Fibroblast of skin of left quadriceps (primary cell): ENCODE measurements at regions not wholly inside any gene's neighbourhood (a gene's known extent, or its start where the extent isn't known, plus 50 kb on each side); places are given as distances from the start of the nearest gene placed in this dataset.

ENCODE experiments used
- DNase-seq, 2 experiments: peaks; one replicate each; pipeline ENCODE4 v3.0.0-alpha.2; 2013; ENCODE audit warnings: low read depth in 2 of 2

- DNase-seq: no peak
Observed at GRCh38 chr4:60744767-60745166, 455.4 kb upstream of the ADGRL3 start.

GRCh38 chr4:60745800-60746571, 454.1 kb upstream of the ADGRL3 start:
- DNase-seq: no peak

GRCh38 chr4:60750962-60751361, 449.2 kb upstream of the ADGRL3 start:
- DNase-seq: no peak

GRCh38 chr4:60757986-60758680, 442.0 kb upstream of the ADGRL3 start:
- no peak for DNase-seq

- DNase-seq: no peak
Observed at GRCh38 chr4:60759518-60760245, 440.4 kb upstream of the ADGRL3 start.

GRCh38 chr4:60780874-60781273, 419.3 kb upstream of the ADGRL3 start:
- DNase-seq: peak; percentile 11 to 17

DNA sequence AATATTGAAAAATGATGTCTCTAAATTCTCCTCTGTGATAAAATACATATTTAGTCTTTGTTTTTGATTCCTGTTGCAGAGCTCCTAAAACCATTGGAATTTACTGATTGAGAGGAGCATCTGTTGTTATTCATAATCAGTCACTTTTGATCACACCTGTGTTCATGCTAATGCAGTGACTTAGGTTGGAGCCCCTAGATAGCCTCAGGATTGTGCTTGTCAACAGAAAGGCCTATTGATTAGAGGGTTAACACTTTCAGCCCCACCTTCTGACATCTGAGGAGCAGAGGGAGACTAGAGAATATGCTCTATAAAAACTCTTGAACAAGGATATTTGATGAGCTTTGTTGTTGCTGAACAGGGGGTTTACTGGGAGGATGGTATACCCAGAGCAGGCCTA, 409.5 kb upstream of the ADGRL3 start:
- DNase-seq: no peak

DNA sequence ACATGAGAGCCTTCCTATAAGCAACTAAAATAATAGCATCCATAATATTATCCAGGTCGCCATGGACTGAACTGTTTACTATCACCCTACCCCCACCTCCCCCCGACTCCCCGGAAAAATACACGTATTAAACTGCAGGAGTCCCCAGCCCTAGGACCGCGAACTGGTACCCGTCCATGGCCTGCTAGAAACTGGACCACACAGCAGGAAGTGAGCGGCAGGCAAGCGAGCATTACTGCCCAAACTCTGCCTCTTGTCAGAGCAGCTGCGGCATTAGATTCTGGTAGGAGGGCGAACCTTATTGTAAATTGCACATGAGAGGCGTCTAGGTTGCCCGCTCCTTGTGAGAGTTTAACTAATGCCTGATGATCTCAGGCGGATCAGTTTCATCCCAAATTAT, 405.8 kb upstream of the ADGRL3 start:
- DNase-seq: no peak

- no peak for DNase-seq
Observed at GRCh38 chr4:60799214-60799613, 400.9 kb upstream of the ADGRL3 start.

DNA sequence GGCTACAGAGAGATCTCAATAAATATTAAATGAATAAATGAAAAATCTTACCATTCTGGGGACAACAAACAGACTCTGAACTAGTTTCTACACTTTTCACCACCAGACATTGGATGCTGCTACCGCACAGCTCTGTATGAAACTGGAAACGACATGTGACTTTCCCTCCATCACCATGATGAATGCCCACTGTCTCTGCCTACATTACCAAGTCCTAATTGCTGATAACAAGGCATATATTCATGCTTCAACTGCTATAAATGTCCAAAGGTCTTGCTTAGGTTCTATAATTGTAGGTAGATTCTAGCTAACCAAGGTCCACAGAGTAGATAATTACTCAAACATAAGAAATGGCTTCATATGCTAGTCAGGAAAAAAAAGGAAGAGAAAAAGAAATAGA, 399.4 kb upstream of the ADGRL3 start:
- no peak for DNase-seq

- peak in 1 of 2 experiments; percentile 3 for DNase-seq
Observed at GRCh38 chr4:60805500-60806313, 394.4 kb upstream of the ADGRL3 start.

DNA sequence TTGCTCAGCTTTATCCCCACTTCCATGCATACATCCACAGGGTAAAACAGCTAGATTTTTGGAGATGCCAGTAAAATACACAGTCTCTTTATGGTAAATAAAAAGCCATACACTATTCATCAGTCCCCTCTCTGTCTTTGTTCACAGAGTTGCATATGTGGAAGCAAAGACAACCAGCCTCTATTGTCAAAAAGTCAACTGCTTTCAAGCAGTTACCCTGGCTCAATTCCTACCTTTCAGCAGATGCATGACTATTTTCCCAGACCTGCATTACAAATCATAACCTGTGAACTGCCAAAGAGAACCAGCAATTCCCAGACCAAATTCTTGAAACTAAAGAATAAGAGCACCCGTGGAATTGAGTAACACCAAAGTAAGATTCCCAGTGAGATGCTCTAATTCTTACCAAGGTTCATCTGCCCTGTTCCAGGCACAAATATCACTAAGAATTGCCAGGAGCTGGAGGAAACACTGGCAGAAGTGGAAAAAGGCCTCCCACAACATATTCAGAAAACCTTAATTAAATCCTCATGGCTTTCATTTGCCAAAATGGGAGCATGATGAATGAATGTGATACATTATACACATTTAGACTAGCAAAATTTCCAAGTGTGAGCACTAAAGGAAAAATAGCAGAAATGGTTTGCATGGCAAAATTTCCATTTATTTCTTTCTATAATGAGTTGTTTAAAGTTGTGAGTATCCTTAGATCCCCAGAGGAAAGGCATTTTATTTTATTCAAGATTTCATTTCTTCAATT, 391.2 kb upstream of the ADGRL3 start:
- no peak for DNase-seq

- no peak for DNase-seq
Observed at GRCh38 chr4:60809486-60809800, 390.7 kb upstream of the ADGRL3 start.

DNA sequence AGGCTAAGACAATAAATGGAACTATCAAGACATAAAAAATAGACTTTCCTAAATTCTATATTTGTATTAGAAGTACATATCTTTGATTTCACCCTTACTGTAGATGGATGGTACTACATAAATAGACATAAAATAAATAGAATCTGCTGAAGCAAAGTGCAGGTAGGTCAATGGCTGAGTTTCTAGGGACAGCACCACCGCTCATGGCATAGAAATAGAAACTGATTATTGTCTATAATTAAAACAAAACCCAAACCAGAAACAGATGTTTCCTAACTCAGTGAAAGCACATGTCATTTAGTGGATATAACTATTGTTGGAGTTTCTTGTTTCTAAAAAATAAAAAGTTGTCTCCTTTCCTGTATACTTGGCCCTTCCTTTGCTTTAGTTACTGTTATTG, 387.3 kb upstream of the ADGRL3 start:
- DNase-seq: no peak

GRCh38 chr4:60814549-60814948, 385.6 kb upstream of the ADGRL3 start:
- no peak for DNase-seq

DNA sequence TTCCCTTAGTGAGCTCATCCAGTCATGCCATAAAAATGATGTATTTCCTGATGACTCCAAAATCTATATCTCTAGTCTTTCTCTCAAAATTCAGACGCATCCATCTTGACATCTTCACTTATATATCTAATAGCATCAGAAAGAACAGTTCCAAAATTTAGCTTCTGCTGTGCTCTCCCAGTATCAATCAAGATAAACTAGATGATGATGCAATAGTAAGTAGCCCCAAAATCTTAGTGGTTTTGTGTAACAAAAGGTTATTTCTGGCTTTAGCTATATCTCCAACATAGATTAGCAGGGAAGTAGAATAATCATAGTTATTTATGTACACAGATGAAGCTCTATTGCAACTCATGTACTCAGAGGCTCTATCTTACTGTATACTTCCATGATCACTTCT, 382.5 kb upstream of the ADGRL3 start:
- no peak for DNase-seq

DNA sequence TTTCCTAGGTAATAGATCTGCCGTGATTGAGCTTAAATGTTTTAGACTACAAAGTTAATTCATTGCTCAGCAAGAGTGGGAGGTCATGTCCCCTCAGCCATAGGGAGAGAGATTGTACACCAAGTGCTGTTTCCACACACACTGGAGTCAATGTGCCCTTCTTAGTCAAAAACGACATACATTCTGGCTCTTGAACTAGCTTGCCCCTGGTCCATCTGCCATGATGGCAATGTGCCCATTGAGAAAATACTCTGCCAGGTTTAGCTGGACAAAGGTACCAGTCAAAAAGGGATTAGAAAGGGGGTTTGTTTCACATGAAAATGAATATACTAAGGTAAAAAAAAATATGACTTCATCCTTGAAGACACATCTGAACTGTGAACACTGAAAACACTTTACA, 377.1 kb upstream of the ADGRL3 start:
- DNase-seq: no peak

DNA sequence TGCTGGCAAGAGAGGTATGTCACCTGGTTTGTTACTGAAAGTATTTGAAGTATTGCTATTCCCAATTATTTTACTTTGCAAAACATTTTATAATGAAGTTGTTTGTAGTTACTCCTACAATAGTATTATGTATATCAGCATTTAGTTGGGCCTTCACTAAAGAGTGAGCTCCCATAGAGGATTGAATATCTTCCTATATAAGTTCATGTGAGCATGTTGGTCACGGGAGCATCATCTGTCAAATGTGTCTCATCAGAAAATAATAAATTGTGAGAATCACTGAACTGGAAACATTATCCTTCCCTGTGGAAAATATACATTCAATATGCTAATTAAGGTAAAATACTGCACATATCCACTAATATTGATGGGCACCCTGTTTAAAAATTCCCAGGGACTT, 360.1 kb upstream of the ADGRL3 start:
- no peak for DNase-seq

- no peak for DNase-seq
Observed at GRCh38 chr4:60846678-60847077, 353.4 kb upstream of the ADGRL3 start.

DNA sequence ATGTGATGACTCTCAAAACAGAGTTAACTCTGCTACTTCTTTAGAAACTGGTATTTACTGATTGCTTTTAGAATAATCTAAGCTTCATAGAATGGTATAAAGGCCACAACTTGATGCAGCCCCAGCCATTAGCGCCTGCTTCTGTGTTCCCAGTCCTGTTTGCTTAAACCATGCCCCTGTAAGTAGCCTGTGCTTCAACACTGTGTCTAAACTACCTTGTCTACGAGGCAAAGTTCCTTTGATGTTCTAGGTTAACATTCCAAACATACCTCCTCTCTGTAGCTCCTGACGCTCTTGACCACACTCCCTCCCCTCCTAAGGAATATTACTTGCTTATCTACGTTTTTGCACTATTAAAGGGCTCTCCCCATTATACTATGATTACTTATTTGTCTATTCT, 352.5 kb upstream of the ADGRL3 start:
- DNase-seq: no peak

DNA sequence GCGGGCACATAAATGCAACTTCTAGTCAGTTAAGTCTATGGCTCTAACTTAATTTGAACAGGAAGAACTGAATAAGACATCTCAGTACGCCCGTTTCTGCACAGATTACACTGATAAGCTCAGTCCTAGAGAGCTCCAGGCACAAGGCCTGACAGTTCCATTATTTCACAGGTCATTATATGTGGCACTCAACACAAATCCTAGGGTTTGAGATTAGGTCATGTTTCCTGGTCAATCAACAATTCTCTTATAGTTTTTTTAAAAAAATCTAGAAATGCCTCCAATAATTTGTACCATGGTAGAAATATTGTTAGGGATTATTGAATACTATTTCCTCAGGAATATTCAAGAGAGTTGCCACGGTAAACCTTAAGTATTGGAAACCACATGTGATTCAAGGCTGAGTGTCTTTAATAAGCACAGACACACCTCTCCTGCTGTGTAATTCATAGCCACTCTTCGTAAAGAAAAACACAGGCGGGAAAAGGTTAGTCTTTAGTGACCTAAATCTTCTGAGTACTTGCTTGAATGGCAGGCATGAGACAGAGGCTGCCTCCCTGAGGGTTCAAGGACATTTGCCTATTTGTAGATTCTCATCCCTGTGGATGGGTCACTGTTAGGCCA, 342.9 kb upstream of the ADGRL3 start:
- no peak for DNase-seq
